GM21526 (cell line): ENCODE measurements at regions not wholly inside any gene's neighbourhood (a gene's known extent, or its start where the extent isn't known, plus 50 kb on each side); places are given as distances from the start of the nearest gene placed in this dataset.
"Not testable (repeated sequence)": the region's sequence is repeated elsewhere in the genome, so short reads cannot be mapped to it uniquely, and the experiment has no call there.

Experiments used
- ATAC-seq: cut with Tn5 transposase; IDR thresholded peaks from one replicate; pipeline ENCODE4 v1.9.1; 2021; ENCODE audit warnings: moderate library complexity; ENCODE audit not compliant: unreplicated experiment, low FRiP score

- no peak for ATAC-seq
Observed at GRCh38 chr6:56840467-56841380, 114.2 kb upstream of the BEND6 start.

GRCh38 chr6:56839533-56840183 is 115.2 kb upstream of the BEND6 start:
- no peak for ATAC-seq

DNA sequence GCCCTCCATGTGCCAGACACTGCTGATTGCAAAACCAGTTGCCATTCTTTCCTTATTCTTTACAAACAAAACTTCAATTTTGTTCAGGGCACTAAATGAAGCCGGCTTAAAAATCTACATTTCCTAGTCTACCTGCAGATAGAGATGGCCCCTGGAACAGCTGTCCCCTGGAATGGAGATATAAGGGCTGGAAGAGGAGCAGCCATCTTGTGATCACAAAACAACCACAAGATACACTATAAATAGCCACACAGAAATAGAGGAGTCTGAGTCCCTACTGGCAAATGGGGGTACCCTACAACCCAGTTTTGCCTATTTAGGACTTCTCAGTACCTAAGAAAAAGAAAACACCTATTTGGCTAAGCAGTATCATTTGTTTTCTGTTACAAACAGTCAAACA is 115.9 kb upstream of the BEND6 start:
- ATAC-seq: no peak

- ATAC-seq: no peak
Observed at GRCh38 chr6:56838016-56838555, 116.8 kb upstream of the BEND6 start.

- ATAC-seq: no peak
Observed at GRCh38 chr6:56837322-56837894, 117.5 kb upstream of the BEND6 start.

- ATAC-seq: no peak
Observed at GRCh38 chr6:56835612-56836011, 119.3 kb upstream of the BEND6 start.

GRCh38 chr6:56833873-56834272 is 121.0 kb upstream of the BEND6 start:
- no peak for ATAC-seq

GRCh38 chr6:56833127-56833791 is 121.6 kb upstream of the BEND6 start:
- no peak for ATAC-seq

- ATAC-seq: no peak
Observed at GRCh38 chr6:56832225-56832624, 122.7 kb upstream of the BEND6 start.

- no peak for ATAC-seq
Observed at GRCh38 chr6:56831334-56831733, 123.6 kb upstream of the BEND6 start.

DNA sequence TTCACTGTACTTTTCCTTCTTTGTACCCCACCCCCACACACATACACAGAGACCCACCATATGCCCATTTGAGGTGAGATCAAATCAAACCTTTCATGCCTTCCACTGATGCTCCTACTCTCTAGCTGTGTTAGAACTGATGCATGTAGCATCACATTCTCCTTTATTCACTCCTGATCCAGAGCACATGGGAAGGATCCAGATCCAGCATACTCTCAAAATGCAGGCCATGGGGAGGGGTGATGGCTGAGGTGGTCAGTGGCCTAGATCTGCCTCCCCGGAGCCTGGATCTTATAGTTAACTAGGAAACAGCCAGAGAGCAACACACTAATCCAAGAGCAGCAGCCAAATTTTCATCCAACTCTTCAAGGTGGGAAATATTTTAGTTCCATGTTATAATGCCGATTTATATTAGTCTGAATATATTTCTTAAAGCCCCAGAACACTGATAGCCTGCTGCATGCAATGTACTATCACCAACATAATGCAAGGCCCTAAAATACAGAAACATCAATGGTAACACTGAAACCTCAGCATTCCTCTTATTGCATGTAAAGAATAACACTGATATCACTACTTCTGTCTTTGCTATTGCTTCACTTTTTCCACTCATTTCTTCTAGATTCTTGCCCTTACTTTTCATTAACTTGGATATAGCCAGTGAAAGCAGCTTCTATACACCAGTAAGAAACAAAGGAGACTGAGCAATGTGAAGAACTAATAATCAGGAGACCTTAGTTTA is 126.8 kb upstream of the BEND6 start:
- no peak for ATAC-seq

GRCh38 chr6:56824431-56824830 is 130.5 kb upstream of the BEND6 start:
- ATAC-seq: not testable (repeated sequence)

- no peak for ATAC-seq
Observed at GRCh38 chr6:56821005-56821432, 133.9 kb upstream of the BEND6 start.

DNA sequence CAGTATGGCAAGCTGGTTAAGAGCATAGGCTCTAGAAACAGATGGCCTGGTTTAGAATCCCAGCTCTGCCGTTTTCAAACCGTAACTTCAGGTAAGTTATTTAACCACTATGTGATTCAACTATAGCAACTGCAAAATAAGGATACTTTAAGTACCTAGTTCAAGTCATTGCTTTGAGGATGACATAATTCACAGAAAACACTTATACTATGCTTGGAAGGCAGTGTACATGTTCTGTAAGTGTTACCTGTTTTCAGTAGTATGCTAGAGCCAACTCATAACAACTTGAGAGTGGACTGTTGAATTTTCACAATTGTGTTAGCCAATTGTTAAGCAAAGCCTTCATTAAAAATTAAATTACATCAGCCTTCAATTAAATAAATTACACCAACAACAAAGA is 134.8 kb upstream of the BEND6 start:
- ATAC-seq: no peak

DNA sequence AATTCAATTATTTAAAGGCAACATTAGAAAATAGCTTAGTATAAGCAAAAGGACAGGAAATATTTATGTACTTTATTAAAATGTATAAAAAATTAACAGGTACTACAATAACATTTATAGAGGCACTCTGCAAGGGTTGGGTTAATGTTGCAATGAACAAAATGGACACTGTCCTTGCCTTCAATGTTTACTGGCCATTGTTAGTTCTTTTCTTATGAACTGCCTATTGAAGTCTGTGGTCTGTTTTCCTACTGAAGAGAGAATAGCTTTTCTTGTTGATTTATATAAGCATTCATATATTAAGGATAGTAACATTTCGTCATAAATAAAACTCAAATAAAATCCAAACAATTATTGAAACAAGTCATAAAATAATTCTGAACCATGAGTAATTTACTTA is 135.3 kb upstream of the BEND6 start:
- no peak for ATAC-seq

DNA sequence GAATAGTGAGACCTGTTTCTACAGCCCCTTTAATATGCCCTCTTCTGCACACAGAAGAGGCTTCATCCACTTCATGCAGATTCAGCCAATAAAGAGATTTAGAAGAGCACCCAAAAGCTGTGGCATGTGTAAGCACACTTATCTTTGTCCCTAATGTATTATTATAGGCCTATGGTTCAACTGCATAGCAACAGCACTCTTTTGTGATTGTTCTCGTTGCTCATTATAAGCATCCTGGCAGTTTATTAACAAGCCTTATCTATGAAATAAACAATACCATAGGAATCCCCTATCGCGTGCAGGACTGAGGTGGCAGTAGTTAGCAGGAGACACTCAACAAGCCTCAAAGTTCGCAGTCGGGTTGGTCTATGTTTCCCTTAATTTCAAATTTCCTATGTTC is 138.5 kb upstream of the BEND6 start:
- no peak for ATAC-seq

- ATAC-seq: no peak
Observed at GRCh38 chr6:56815436-56815835, 139.5 kb upstream of the BEND6 start.

DNA sequence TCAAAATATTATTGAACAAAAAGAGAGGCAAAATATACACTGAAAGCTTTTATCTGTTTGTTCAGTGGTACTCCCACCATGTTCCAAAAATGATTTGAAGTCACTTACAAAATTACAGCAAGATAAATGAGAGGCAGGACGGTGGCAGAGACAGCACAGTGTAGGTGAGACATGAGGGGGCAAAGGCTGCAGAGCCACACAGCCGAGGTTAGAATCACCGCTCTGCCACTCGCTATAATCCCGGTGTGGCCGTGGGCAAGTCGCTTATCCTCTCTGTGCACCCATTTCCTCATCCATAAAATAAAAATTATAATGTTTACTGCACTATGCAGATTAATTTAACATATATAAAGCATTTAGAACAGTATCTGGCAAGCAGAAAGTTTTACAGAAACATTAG is 140.1 kb upstream of the BEND6 start:
- ATAC-seq: no peak

- ATAC-seq: peak; percentile 49
Observed at GRCh38 chr6:56814308-56814707, 140.6 kb upstream of the BEND6 start.

DNA sequence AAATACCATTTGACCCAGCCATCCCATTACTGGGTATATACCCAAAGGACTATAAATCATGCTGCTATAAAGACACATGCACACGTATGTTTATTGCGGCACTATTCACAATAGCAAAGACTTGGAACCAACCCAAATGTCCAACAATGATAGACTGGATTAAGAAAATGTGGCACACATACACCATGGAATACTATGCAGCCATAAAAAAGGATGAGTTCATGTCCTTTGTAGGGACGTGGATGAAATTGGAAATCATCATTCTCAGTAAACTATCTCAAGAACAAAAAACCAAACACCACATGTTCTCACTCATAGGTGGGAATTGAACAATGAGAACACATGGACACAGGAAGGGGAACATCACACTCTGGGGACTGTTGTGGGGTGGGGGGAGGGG is 142.1 kb upstream of the BEND6 start:
- not testable (repeated sequence) for ATAC-seq
